ENCODE measurements at regions not wholly inside any gene's neighbourhood (a gene's known extent, or its start where the extent isn't known, plus 50 kb on each side); places are given as distances from the start of the nearest gene placed in this dataset.
"Not testable (repeated sequence)": the region's sequence is repeated elsewhere in the genome, so short reads cannot be mapped to it uniquely, and the experiment has no call there.

DNA sequence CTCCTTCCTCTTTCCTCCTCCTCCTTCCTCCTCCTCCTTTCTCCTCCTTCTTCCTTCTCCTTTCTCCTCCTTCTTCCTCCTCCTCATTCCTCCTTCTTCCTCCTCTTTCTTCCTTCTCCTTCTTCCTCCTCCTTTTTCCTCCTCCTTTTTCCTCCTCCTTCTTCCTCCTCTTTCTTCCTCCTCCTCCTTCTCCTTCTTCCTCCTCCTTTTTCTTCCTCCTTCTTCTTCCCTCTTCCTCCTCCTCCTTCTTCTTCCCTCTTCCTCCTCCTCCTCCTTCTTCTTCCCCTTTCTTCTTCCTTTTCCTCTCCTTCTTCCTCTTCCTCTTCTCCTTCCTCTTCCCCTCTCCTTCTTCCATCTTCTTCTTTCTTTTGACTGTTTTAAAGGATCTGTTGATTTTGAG is 538.8 kb downstream of the TMEM38B start:
- H3K27me3 ChIP-seq (ENCODE audit: control insufficient read depth, insufficient read depth, low read length) = peaks cover 4% of the 10 kb centered on the region; the same call in 1 of the 2 replicates
- no peak overlapping the region for H3K4me3 ChIP-seq (ENCODE audit: low read depth, low read length)
- no peaks in the 10 kb centered on the region for H3K4me1 ChIP-seq (ENCODE audit: control insufficient read depth, insufficient read depth, low read length)
- H3K36me3 ChIP-seq (ENCODE audit: control insufficient read depth, insufficient read depth, low read length) = no peaks in the 10 kb centered on the region
- H3K27ac ChIP-seq (ENCODE audit: low read depth, low read length) = no peak overlapping the region
- no peak overlapping the region for H3K9ac ChIP-seq (ENCODE audit: low read length)
- peaks cover 8% of the 10 kb centered on the region; the same call in 1 of the 2 replicates for H3K9me3 ChIP-seq (ENCODE audit: control insufficient read depth, insufficient read depth, low read depth, low read length)

DNA sequence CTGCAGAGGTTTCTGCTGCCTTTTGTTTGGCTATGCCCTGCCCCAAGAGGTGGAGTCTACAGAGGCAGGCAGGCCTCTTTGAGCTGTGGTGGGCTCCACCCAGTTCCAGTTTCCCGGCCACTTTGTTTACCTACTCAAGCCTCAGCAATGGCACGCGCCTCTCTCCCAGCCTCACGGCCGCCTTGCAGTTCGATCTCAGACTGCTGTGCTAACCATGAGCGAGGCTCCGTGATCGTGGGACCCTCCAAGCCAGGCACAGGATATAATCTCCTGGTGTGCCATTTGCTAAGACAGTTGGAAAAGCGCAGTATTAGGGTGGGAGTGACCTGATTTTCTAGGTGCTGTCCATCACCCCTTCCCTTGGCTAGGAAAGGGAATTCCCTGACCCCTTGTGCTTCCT is 566.6 kb downstream of the TMEM38B start:
- not testable (repeated sequence) for H3K27me3 ChIP-seq (ENCODE audit: control insufficient read depth, insufficient read depth, low read length); H3K27ac ChIP-seq (ENCODE audit: low read depth, low read length); H3K4me1 ChIP-seq (ENCODE audit: control insufficient read depth, insufficient read depth, low read length); H3K36me3 ChIP-seq (ENCODE audit: control insufficient read depth, insufficient read depth, low read length); H3K9ac ChIP-seq (ENCODE audit: low read length); H3K9me3 ChIP-seq (ENCODE audit: control insufficient read depth, insufficient read depth, low read depth, low read length); H3K4me3 ChIP-seq (ENCODE audit: low read depth, low read length)

DNA sequence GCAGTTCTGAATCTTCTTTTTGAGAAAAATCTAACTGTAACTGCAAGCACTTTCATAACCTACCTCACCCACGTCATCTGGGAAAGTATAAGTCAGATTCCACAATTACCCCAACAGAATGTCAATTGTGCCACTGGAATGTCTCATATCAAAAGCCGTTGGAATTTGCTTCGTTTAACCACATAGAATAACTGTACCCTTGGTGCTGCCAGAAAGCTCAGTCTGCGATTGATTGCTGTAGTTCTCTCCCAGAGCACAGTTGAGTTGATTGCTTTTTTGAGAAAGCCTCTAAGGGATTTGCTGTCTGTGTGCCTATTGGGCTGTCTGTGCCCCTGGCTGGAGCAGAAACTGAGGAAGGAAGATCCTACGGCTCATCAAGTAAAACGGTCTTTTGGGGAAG is 583.6 kb downstream of the TMEM38B start:
- H3K27ac ChIP-seq (ENCODE audit: low read depth, low read length) = no peak overlapping the region
- no peaks in the 10 kb centered on the region for H3K4me1 ChIP-seq (ENCODE audit: control insufficient read depth, insufficient read depth, low read length)
- no peak overlapping the region for H3K9ac ChIP-seq (ENCODE audit: low read length)
- H3K27me3 ChIP-seq (ENCODE audit: control insufficient read depth, insufficient read depth, low read length) = no peaks in the 10 kb centered on the region
- H3K9me3 ChIP-seq (ENCODE audit: control insufficient read depth, insufficient read depth, low read depth, low read length) = no peaks in the 10 kb centered on the region
- H3K36me3 ChIP-seq (ENCODE audit: control insufficient read depth, insufficient read depth, low read length) = no peaks in the 10 kb centered on the region
- H3K4me3 ChIP-seq (ENCODE audit: low read depth, low read length) = no peak overlapping the region

DNA sequence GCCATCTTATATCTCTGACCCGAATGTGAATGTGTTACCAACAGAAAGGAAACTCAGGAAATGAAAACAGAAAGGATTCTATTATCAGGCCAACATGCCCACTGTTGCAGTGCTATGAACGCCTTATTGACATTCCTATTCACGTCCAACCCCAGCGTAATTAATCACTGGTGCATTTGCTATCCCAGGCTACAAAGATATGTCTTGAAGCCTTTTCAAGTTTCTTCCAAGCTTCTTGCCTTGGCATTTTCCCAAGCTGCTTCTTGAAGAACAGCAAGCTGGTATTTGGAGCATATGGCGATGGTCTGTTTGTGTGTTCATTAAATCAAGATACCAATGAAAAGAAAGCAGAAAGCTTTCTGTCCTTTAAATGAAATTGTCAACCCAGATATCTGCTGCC is 579.2 kb upstream of the ZNF462 start:
- Histone ChIP-seq H3K27me3 (ENCODE audit: control insufficient read depth, insufficient read depth, low read length) (no peaks in the 10 kb centered on the region), H3K9me3 (ENCODE audit: control insufficient read depth, insufficient read depth, low read depth, low read length) (no peaks in the 10 kb centered on the region), H3K4me1 (ENCODE audit: control insufficient read depth, insufficient read depth, low read length) (peaks cover 13% of the 10 kb centered on the region), H3K9ac (ENCODE audit: low read length) (no peak overlapping the region), H3K36me3 (ENCODE audit: control insufficient read depth, insufficient read depth, low read length) (no peaks in the 10 kb centered on the region), H3K4me3 (ENCODE audit: low read depth, low read length) (no peak overlapping the region), H3K27ac (ENCODE audit: low read depth, low read length) (no peak overlapping the region)

DNA sequence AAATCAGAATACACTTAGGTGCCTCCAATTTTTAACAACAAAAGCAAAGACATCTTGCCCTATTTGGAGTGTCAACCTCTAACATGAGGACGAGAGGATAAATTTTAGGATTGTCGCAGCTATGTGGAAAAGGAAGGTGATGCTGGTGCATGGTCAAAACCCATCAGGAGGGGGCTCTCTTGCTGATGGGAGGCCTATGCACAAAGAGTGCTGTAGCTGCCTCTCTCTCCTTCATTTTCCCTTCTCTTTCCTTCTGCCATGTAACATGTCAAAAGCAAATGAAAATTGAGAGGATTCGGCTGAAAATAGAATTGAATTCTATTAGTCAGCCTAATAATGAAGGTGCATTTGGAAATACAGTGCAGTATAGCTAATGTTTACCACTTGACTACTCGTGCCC is 578.7 kb upstream of the ZNF462 start:
- no peaks in the 10 kb centered on the region for H3K36me3 ChIP-seq (ENCODE audit: control insufficient read depth, insufficient read depth, low read length)
- H3K4me1 ChIP-seq (ENCODE audit: control insufficient read depth, insufficient read depth, low read length) = peaks cover 13% of the 10 kb centered on the region
- H3K9ac ChIP-seq (ENCODE audit: low read length) = no peak overlapping the region
- H3K27me3 ChIP-seq (ENCODE audit: control insufficient read depth, insufficient read depth, low read length) = no peaks in the 10 kb centered on the region
- no peaks in the 10 kb centered on the region for H3K9me3 ChIP-seq (ENCODE audit: control insufficient read depth, insufficient read depth, low read depth, low read length)
- no peak overlapping the region for H3K4me3 ChIP-seq (ENCODE audit: low read depth, low read length)
- H3K27ac ChIP-seq (ENCODE audit: low read depth, low read length) = no peak overlapping the region

DNA sequence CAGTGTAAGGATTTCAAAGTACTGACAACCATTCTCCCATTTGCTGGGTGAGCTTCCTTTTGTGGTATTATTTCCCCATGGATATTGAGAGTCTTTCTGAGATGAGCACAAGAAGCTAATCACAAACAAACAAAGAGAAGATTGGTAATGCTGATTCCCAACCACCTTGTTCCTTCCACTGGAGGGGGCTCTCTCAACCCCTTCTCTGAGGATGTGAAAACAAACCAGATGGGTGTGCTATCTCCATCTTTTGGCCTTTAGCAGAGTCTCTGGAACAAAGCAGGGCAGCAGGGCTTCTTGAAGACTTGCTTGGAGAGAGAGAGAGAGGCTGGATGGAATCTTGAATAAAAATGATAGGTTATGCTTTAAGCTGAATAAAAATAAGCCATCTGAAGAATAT is 576.7 kb upstream of the ZNF462 start:
- Histone ChIP-seq H3K4me1 (ENCODE audit: control insufficient read depth, insufficient read depth, low read length) (peaks cover 13% of the 10 kb centered on the region), H3K27ac (ENCODE audit: low read depth, low read length) (no peak overlapping the region), H3K9ac (ENCODE audit: low read length) (no peak overlapping the region), H3K9me3 (ENCODE audit: control insufficient read depth, insufficient read depth, low read depth, low read length) (no peaks in the 10 kb centered on the region), H3K4me3 (ENCODE audit: low read depth, low read length) (no peak overlapping the region), H3K27me3 (ENCODE audit: control insufficient read depth, insufficient read depth, low read length) (no peaks in the 10 kb centered on the region), H3K36me3 (ENCODE audit: control insufficient read depth, insufficient read depth, low read length) (no peaks in the 10 kb centered on the region)

DNA sequence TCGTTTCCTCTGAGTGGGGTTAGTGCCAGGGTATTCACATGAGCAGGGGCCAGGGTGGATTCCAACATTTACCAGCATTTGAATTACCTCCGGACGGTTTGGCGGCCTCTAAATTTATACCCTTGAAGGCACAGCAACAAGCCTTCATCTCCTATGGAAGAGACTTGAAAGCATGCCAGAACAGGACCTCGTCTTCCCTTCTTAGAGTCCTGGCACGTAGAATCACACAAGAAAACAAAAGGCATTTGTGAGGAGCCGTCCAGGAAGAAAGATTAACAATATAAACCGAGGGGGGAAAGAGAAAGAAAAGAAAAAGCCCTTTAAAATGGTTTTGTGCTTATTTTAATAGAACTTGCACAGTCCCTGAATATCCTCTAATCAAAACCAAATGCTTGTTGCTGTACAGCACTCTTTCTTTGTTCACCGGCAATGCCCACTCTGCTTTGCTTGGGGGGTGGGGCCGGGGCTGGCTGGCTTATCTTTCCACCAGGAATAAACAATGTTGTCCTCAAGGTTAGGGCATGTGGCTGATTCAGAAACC is 575.8 kb upstream of the ZNF462 start:
- H3K27ac ChIP-seq (ENCODE audit: low read depth, low read length) = no peak overlapping the region
- peaks cover 13% of the 10 kb centered on the region for H3K4me1 ChIP-seq (ENCODE audit: control insufficient read depth, insufficient read depth, low read length)
- no peaks in the 10 kb centered on the region for H3K36me3 ChIP-seq (ENCODE audit: control insufficient read depth, insufficient read depth, low read length)
- H3K4me3 ChIP-seq (ENCODE audit: low read depth, low read length) = no peak overlapping the region
- no peaks in the 10 kb centered on the region for H3K9me3 ChIP-seq (ENCODE audit: control insufficient read depth, insufficient read depth, low read depth, low read length)
- H3K9ac ChIP-seq (ENCODE audit: low read length) = no peak overlapping the region
- H3K27me3 ChIP-seq (ENCODE audit: control insufficient read depth, insufficient read depth, low read length) = no peaks in the 10 kb centered on the region

DNA sequence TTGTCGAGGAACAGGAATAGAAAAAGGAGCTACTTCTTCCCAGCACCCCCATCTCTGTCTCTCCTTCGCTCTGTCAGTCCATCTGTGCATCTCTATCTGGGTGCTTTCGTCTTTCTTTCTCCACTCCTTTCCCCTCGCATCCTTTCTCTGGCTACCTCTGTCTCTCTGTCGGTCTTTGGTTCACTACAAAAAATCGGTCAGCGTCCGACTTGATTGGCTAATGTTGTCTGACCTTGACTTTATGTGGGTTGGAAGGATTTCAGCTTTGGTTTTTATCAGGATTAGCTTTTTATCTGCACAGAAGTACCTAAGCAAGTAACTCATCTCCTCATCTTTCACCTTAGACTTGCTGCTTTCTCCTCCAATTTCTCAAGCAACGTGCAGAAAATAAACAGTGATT is 575.2 kb upstream of the ZNF462 start:
- Histone ChIP-seq H3K27me3 (ENCODE audit: control insufficient read depth, insufficient read depth, low read length) (no peaks in the 10 kb centered on the region), H3K27ac (ENCODE audit: low read depth, low read length) (no peak overlapping the region), H3K9me3 (ENCODE audit: control insufficient read depth, insufficient read depth, low read depth, low read length) (no peaks in the 10 kb centered on the region), H3K36me3 (ENCODE audit: control insufficient read depth, insufficient read depth, low read length) (no peaks in the 10 kb centered on the region), H3K9ac (ENCODE audit: low read length) (no peak overlapping the region), H3K4me3 (ENCODE audit: low read depth, low read length) (no peak overlapping the region), H3K4me1 (ENCODE audit: control insufficient read depth, insufficient read depth, low read length) (peaks cover 13% of the 10 kb centered on the region)

DNA sequence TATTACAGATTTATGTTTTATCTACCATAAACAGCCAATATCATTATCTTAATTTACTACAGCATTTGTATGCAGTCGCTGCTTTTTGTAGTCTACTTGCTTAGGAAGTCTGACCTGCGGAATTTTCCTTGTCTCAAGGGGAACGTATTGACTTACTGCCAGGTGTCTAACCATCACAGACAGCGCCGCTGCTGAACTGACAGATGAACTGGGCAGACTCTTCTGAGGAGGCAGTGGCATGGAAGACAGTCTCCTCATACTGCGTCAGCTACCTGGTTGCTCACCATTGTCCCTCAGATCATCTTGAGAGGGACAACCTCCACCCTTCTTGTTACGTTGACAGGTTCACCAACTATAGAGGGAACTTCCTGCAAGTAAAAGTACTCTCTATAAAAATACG is 574.3 kb upstream of the ZNF462 start:
- Histone ChIP-seq H3K9ac (ENCODE audit: low read length) (no peak overlapping the region), H3K27me3 (ENCODE audit: control insufficient read depth, insufficient read depth, low read length) (no peaks in the 10 kb centered on the region), H3K9me3 (ENCODE audit: control insufficient read depth, insufficient read depth, low read depth, low read length) (no peaks in the 10 kb centered on the region), H3K4me3 (ENCODE audit: low read depth, low read length) (no peak overlapping the region), H3K27ac (ENCODE audit: low read depth, low read length) (no peak overlapping the region), H3K4me1 (ENCODE audit: control insufficient read depth, insufficient read depth, low read length) (peaks cover 13% of the 10 kb centered on the region), H3K36me3 (ENCODE audit: control insufficient read depth, insufficient read depth, low read length) (no peaks in the 10 kb centered on the region)

DNA sequence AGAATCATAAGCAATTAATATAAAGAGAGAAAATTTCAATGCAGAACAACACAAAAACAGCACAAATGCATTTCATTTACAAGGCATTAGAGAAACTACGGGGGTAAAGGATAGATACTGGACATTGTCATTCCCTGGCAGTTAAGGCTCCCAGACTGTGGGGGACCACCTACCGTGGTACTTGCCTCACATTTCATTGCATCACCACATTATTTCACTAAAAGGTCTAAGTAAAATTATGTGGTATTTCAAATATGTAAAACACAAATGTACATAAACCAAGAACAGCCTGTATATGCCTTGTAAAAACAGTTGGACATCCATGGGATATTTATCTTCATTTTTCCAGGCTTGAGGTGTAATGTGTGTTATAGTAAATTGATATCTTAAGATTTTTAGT is 571.2 kb upstream of the ZNF462 start:
- H3K27ac ChIP-seq (ENCODE audit: low read depth, low read length) = no peak overlapping the region
- no peak overlapping the region for H3K4me3 ChIP-seq (ENCODE audit: low read depth, low read length)
- peaks cover 4% of the 10 kb centered on the region; the same call in 1 of the 2 replicates for H3K4me1 ChIP-seq (ENCODE audit: control insufficient read depth, insufficient read depth, low read length)
- no peaks in the 10 kb centered on the region for H3K27me3 ChIP-seq (ENCODE audit: control insufficient read depth, insufficient read depth, low read length)
- no peaks in the 10 kb centered on the region for H3K36me3 ChIP-seq (ENCODE audit: control insufficient read depth, insufficient read depth, low read length)
- no peaks in the 10 kb centered on the region for H3K9me3 ChIP-seq (ENCODE audit: control insufficient read depth, insufficient read depth, low read depth, low read length)
- H3K9ac ChIP-seq (ENCODE audit: low read length) = no peak overlapping the region

DNA sequence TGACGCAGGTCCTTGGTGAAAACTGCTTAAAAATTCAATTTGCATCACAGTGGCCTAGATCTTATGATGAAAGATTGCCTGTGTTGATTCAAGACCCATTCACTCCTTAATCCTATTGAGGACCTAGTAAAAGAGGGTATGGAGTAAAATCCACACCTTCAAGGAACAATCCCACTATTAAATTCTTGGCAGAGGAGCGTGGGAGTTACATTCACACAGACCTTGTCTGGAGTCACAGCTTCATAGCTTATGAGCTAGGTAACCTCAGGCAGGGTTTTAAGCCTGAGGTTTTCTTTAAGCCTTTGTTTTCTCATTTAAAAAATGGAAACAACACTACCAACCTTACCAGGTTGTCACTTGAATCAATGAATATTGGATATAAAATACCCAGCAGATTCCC is 566.5 kb upstream of the ZNF462 start:
- Histone ChIP-seq H3K27me3 (ENCODE audit: control insufficient read depth, insufficient read depth, low read length) (no peaks in the 10 kb centered on the region), H3K9ac (ENCODE audit: low read length) (no peak overlapping the region), H3K4me3 (ENCODE audit: low read depth, low read length) (no peak overlapping the region), H3K9me3 (ENCODE audit: control insufficient read depth, insufficient read depth, low read depth, low read length) (no peaks in the 10 kb centered on the region), H3K36me3 (ENCODE audit: control insufficient read depth, insufficient read depth, low read length) (no peaks in the 10 kb centered on the region), H3K4me1 (ENCODE audit: control insufficient read depth, insufficient read depth, low read length) (no peaks in the 10 kb centered on the region), H3K27ac (ENCODE audit: low read depth, low read length) (no peak overlapping the region)

DNA sequence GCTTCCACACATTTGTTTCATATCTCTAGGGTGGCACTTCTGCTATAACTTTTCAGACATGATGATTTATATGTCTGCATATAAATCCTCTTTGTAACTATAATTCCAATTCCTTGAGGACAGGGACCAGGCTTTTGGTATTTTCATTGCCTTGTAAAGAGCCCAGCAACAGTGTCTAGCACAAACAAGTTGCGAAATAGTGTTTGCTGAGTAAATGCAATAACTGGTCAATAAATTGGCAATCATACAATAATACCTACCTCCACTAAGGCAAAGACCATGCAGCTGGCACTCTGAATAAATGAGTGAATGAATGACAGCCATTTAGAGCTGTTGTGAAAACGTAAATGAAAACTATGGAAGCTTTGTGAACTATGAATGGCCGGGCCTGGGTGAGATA is 564.0 kb upstream of the ZNF462 start:
- H3K9me3 ChIP-seq (ENCODE audit: control insufficient read depth, insufficient read depth, low read depth, low read length) = no peaks in the 10 kb centered on the region
- H3K4me3 ChIP-seq (ENCODE audit: low read depth, low read length) = no peak overlapping the region

More for the DNA sequence above, 564.0 kb upstream of the ZNF462 start:
- no peaks in the 10 kb centered on the region for H3K4me1 ChIP-seq (ENCODE audit: control insufficient read depth, insufficient read depth, low read length)
- H3K27ac ChIP-seq (ENCODE audit: low read depth, low read length) = no peak overlapping the region
- no peaks in the 10 kb centered on the region for H3K27me3 ChIP-seq (ENCODE audit: control insufficient read depth, insufficient read depth, low read length)
- H3K9ac ChIP-seq (ENCODE audit: low read length) = no peak overlapping the region
- no peaks in the 10 kb centered on the region for H3K36me3 ChIP-seq (ENCODE audit: control insufficient read depth, insufficient read depth, low read length)
